Glomerular visceral epithelial cell (primary cell): ENCODE measurements at regions not wholly inside any gene's neighbourhood (a gene's known extent, or its start where the extent isn't known, plus 50 kb on each side); places are given as distances from the start of the nearest gene placed in this dataset.
"Not testable (repeated sequence)": the region's sequence is repeated elsewhere in the genome, so short reads cannot be mapped to it uniquely, and the experiment has no call there.

Source experiments
- DNase-seq: peaks from one replicate; pipeline ENCODE4 v3.0.0-alpha.2; 2016; ENCODE audit errors: extremely low spot score

DNA sequence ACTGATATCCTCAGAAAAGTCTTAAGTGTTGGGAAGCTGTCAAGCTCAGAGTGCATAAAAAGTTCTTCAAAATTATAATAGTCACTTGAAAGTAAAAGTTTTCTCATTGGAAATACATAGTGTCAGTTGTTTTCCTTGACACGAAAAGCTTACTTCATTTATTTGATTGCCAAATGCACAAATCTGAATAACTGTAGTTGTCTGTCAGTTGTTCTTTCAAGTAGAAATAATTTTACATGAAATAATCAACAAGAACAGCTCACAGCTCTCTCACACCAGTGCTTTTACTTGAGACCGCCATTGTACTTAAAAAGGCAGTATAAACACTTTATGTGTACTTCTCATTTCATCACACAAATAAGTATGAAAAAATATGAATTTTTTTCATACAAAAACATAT lies 163.3 kb upstream of the NXPH2 start:
- no peak for DNase-seq

- DNase-seq = no peak
These were observed 162.3 kb upstream of the NXPH2 start for GRCh38 chr2:138942466-138942865.

DNA sequence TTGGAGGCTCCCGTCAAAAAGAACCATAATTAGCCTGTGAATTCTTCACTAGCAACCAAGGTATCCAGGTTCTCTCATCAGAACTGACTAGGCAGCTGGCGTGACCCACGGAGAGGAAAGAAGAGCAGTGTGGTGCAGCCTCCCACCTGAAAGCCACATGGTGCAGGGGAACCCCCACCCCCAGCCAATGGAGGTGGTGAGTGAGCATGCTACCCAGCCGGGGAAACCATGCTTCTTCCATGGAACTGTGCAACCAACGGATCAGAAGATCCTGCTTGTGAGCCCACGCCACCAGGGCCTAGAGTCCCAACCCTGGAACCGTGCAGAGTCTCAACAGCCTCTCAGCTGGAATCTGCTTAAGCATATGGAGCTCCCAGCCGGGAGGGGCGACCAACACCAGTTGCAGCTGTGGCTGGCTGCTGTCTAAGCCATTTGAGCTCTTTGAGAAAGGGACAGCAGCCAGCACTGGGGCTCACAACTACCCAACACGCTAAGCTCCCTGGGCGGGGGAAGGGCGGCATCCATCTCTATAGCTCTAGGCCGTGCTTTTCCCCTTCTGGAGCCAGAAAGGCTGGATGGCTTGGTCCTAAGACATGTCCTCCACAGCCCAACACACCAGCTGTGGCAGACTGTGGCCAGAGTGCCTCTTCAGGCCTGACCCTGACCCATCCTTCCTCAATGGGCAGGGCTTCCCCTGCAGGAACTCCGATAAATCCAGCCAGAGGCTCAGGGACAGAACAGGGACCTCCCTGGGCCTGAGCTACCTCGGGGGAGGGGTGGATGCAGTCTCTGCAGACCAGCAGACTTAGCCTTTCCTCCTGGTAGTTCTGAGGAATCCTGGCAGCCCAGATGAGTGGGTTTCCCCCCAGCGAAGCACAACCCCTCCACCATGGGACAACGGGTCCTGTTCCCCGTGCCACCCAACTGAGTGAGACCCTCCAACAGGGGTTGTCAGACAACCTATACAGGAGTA lies 151.4 kb upstream of the NXPH2 start:
- DNase-seq = no peak

GRCh38 chr2:138930571-138930970 lies 150.4 kb upstream of the NXPH2 start:
- DNase-seq = no peak

DNA sequence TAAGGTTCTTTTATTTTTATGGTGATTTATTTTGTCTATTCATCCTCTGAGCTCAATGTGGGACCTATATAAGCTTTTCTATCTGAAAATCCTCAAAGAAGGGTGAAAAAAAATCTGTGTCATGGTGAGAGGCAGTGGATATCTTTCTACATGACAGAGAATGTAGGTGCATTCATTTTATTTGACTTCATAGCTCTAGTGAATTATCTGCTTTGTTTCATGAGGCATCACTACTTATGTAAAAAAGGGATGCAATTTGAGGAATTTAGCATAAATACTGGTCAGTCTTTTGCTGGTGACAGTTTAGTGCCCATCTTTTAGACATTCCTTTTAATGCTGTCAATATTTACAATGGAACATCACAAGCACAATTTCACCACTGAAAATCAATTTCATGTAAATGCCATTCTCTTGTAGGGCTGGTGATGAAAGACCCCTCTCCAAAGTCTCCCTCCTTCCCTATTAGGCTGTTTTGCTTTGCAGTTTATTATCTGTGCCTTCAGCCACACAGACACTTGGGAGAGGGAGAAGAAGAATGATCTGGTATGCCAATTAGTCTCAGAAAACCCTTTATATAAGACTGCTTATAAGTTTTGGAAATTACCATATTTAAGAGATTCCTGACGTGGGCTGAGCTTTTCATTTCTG lies 148.3 kb upstream of the NXPH2 start:
- DNase-seq = no peak

DNA sequence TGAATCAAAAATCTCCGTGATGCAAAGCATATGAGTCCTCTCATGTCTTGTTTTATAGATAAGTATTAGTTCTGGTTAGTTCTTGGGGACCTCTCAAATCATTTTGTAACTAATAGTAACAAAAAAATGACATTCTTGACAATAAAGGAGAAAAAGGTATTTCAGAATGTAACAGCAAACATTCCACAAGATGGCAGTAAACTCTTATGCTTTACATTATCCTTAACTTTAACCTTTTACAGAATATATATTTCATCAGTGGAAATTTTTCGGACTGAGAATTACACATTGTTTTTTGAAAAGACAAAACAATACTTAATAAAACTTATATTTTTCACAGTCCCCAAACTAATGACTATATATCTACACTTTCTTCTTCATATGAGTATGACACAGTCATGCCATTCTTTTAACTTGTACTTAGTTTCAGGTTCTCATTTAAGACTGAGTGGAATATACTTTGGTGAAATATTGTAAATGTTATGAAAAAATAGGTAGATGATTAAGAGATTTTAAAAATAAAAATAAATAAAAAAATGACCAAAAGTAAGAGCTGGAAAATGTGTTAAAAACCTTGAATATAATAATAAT lies 142.9 kb upstream of the NXPH2 start:
- DNase-seq = peak; percentile 22

DNA sequence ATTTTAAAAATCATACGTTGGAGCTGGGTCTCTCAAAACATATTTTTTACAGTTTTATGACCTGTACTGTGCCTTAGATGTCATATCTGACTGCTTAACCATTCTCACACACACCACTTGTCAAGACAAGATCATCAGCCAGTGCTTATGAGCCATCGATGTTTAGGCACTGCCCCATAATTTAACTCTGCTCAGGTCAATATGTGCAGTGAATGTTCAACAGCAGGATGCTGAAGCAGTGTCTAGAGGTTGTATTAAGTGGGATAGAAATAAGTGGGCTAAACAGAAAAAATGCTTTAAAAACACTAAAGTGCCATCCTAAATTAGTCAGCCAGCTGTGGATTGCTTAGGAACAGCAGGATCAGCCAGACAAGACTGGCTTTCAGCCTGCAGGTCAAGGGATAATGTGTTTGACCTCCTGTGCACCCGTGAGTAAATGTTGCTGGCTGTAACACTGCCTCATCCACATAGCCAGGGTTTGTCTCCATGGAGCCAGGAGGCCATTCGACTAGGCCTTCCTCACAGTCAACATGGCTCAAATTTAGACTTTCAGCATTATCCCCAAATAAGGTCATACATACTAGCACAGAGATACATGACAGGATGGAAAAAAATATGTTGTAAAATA lies 139.0 kb upstream of the NXPH2 start:
- DNase-seq = no peak

DNA sequence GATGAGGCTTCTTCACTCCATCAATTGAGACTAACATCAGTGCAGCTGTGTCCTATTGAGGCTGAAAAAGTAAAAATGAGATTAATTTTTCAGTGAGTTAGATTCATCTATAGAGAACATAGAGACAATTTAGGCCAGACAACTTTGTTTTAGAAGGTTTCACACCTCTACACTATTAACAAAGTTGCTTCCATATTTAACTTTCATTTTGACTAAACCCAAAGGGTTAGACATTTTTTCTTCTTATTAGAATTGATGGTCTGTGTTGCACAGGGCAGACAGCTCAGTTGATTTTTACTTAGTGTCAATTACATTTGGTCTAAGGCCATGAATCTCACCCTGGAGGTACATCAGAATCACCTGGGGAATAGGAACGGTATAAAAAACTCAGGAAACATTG lies 130.2 kb upstream of the NXPH2 start:
- DNase-seq = no peak

- no peak for DNase-seq
These were observed 126.4 kb upstream of the NXPH2 start for GRCh38 chr2:138906549-138906948.

DNA sequence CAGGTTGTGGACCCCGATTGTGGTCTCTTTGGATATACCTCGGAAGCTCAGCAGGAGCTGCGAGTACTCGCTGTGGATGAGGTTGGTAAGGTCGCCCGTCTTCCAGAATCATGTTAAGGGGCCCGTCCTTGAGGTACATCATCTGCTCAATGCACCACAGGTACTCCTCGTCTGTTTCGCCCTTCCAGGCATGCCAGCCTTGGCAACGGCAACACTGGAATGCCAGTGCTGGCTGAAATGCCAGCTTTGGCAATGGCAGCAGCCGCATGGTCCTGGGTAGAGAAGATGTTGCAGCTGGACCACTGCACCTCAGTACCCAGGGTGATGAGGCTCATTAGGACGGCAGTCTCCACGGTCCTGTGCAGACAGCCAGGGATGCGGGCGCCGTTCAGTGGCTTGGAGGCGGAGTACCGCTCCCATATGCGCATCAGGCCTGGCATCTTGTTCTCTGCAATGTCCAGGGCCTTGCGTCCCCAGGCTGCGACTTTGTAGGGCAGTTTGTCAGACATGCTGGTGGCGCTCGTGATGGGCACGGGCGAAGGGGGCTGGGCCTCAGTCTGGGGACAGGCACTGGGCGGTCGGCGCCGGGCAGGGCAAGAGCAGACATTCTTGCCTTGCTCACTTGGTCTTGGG lies 122.2 kb upstream of the NXPH2 start:
- no peak for DNase-seq

- no peak for DNase-seq
These were observed 121.3 kb upstream of the NXPH2 start for GRCh38 chr2:138901530-138901929.

DNA sequence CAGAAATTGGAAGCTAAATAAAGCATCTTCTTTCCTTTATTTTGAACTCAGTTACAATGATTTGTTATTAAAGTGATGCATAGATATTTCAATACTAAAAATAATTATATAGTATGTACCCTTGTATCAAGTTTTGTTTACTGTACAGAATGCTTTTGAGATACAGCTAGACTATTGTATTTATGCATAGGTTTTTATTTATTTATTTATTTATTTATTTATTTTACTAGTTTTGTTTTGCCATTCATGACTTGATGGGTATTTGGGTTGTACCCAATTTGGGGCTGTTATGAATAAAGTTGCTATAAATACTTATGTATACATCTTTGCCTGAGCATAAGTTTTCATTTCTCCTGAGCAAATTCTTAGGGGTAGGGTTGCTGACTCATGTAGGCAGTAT lies 118.7 kb upstream of the NXPH2 start:
- DNase-seq = no peak

GRCh38 chr2:138897274-138897673 lies 117.1 kb upstream of the NXPH2 start:
- no peak for DNase-seq

DNA sequence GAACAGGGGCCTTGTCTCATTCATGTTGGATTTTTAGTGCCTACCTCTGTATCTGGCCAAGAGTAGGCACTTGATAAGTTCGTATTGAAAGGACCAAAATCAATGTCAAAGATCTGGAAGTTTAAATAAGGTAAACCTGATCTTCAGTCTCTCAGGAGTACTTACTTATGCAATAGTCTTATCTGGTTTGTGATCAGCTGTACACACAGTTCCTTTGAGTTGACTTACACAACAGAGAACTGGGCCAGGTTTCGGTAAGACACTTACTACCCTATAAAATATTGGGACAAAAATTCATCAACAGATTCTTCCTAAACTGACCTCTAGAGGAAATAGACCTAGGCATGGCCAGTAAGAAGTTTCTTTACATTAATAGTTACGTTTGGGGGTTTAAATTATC lies 113.6 kb upstream of the NXPH2 start:
- DNase-seq = no peak

GRCh38 chr2:138881126-138881525 lies 100.9 kb upstream of the NXPH2 start:
- no peak for DNase-seq

GRCh38 chr2:138879931-138880330 lies 99.7 kb upstream of the NXPH2 start:
- DNase-seq = no peak

GRCh38 chr2:138877421-138877820 lies 97.2 kb upstream of the NXPH2 start:
- peak; percentile 65 for DNase-seq

DNA sequence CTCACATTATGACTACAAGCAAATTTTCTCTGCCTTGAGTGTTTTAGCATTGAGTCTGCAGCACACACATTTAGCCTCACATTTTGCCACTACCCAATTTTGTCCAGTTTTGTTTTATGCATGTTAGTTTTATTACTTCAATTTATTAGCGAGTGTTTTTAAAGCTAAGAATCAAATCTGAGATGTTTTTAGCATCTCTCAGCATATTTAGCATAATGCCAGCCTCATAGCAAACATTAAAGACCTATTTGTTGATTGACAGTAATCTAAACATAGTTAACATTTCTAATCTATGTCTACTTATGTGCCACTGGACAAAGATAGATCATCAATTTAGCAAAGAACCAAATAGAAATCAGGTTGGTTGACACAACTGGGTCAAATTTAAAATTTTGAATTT lies 94.1 kb upstream of the NXPH2 start:
- no peak for DNase-seq

DNA sequence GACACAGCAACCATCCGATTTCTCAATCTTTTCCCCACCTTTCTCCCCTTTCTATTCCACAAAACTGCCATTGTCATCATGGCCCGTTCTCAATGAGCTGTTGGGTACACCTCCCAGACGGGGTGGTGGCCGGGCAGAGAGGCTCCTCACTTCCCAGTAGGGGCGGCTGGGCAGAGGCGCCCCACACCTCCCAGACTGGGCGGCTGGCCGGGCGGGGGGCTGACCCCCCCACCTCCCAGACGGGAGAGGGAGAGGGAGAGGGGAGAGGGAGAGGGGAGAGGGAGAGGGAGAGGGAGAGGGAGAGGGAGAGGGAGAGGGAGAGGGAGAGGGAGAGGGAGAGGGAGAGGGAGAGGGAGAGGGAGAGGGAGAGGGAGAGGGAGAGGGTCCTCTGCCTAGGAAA lies 91.9 kb upstream of the NXPH2 start:
- not testable (repeated sequence) for DNase-seq

DNA sequence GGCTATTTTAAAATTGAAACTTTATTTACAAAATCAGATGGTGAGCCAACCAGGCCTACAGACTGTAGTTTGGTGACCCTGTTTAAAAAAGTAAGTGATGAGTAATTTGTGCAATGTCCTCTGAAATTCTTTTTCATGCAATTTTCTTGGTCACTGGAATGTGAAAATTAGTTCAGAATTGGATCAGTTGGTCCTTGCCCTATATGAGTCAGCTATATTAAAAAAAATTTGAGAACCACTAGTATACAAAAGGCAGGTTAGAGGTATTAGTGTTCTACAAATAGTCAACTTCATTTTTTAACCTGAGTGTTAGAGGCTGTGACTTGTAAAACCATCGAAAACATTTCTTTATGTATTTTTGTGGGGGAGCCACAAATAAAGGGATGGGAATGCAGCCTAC lies 91.1 kb upstream of the NXPH2 start:
- DNase-seq = no peak

GRCh38 chr2:138867341-138867740 lies 87.2 kb upstream of the NXPH2 start:
- no peak for DNase-seq

DNA sequence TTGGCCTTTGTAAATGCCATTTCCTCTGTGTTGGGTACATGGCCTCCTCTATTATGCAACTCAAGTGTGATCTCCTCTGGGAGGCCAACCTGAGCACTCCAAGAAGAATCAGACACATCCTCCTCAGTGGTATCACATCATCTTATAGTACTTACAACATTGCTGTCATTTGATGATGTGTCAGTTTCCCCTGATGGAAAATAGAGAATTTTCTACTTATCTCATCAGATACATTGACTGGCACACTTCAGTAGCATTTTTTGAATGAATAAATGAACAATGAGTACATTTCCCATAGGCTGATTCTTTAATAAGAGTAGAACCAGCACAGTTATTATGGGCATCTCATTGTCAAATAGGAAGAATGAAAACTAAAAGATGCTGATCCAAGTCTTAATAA lies 86.6 kb upstream of the NXPH2 start:
- no peak for DNase-seq
